Caco-2 (cell line): ENCODE measurements at regions not wholly inside any gene's neighbourhood (a gene's known extent, or its start where the extent isn't known, plus 50 kb on each side); places are given as distances from the start of the nearest gene placed in this dataset.
A peak's percentile ranks its signal among the peaks of the same experiment; 100 is the strongest.

Experiments
- BruUV-seq: library from RNA; stranded (reverse); fragments of 400-500 nt; replicated peaks from 2 replicates; lab custom pipeline; 2021; lab: Mats Ljungman, UMichigan
- CTCF ChIA-PET: fragments of 300-600 bp; sonication (Branson Sonifier 250); formaldehyde crosslinking; loops from one replicate; lab custom pipeline; 2022; ENCODE audit warnings: antibody characterized with exemption; lab: Charles Lee
- POLR2A ChIA-PET: fragments of 300-600 bp; sonication (Branson Sonifier 250); formaldehyde crosslinking; loops from one replicate; lab custom pipeline; 2022; ENCODE audit warnings: antibody characterized with exemption; lab: Charles Lee
- DNase-seq, 2 experiments: peaks; one replicate each; pipeline versions ENCODE4 v3.0.0 to v3.0.0-alpha.2; 2020 to 2022
- H3K27me3 ChIP-seq: replicated peaks from 2 replicates; pipeline ENCODE4 v1.6.0; 2011; ENCODE audit warnings: low read length; ENCODE audit not compliant: control insufficient read depth, insufficient read depth
- H3K36me3 ChIP-seq: 2 replicates; pipeline ENCODE4 v1.5.1; 2011; ENCODE audit warnings: low read length; ENCODE audit not compliant: control insufficient read depth, insufficient read depth
- H3K4me1 ChIP-seq: fragments of 250-450 bp; sonication (Bioruptor Pico); 2 replicates; pipeline ENCODE4 v1.5.1; 2020; ENCODE audit warnings: mild to moderate bottlenecking
- H3K4me3 ChIP-seq: 2 replicates; pipeline ENCODE4 v1.5.1; 2011; ENCODE audit warnings: low read depth, mild to moderate bottlenecking, control low read depth, low read length
- H3K9me3 ChIP-seq: fragments of 250-450 bp; sonication (Bioruptor Pico); 2 replicates; pipeline ENCODE4 v1.5.1; 2020; ENCODE audit warnings: mild to moderate bottlenecking, moderate library complexity
- H3K27ac Mint-ChIP-seq: one replicate; pipeline ENCODE4 v1.8.0; 2022; ENCODE audit warnings: mixed read lengths; ENCODE audit not compliant: unreplicated experiment
- H3K27me3 Mint-ChIP-seq: one replicate; pipeline ENCODE4 v1.8.0; 2022; ENCODE audit warnings: mixed read lengths; ENCODE audit not compliant: insufficient read depth, unreplicated experiment
- H3K36me3 Mint-ChIP-seq: one replicate; pipeline ENCODE4 v1.8.0; 2022; ENCODE audit warnings: mild to moderate bottlenecking, mixed read lengths; ENCODE audit not compliant: insufficient read depth, unreplicated experiment
- H3K4me1 Mint-ChIP-seq: one replicate; pipeline ENCODE4 v1.8.0; 2022; ENCODE audit warnings: low read depth, mixed read lengths; ENCODE audit not compliant: unreplicated experiment
- H3K4me3 Mint-ChIP-seq: one replicate; pipeline ENCODE4 v1.8.0; 2022; ENCODE audit warnings: mild to moderate bottlenecking, moderate library complexity, mixed read lengths; ENCODE audit not compliant: unreplicated experiment
- H3K9me3 Mint-ChIP-seq: one replicate; pipeline ENCODE4 v1.8.0; 2022; ENCODE audit warnings: mixed read lengths; ENCODE audit not compliant: unreplicated experiment
- intact Hi-C: fragments of 100-400 bp; cut with micrococcal nuclease; formaldehyde crosslinking; loops from one replicate; pipeline ENCODE4 v1.10.0; 2022; ENCODE audit not compliant: unreplicated experiment
- TF ChIP-seq, protein P1 (sequence below), 2 experiments: fragments of 200-600 bp in 1 of 2; IDR thresholded peaks; 1 replicate in 1 of 2; 2 replicates in 1 of 2; pipeline versions ENCODE4 v1.5.1 to v1.8.0; 2011 to 2022; ENCODE audit warnings: antibody characterized with exemption in 1 of 2, control low read depth in 1 of 2, inconsistent platforms in 1 of 2, low read depth in 1 of 2, low read length in 1 of 2, mild to moderate bottlenecking in 1 of 2, moderate library complexity in 1 of 2; ENCODE audit not compliant: insufficient read depth in 1 of 2, severe bottlenecking in 1 of 2, unreplicated experiment in 1 of 2

DNA sequence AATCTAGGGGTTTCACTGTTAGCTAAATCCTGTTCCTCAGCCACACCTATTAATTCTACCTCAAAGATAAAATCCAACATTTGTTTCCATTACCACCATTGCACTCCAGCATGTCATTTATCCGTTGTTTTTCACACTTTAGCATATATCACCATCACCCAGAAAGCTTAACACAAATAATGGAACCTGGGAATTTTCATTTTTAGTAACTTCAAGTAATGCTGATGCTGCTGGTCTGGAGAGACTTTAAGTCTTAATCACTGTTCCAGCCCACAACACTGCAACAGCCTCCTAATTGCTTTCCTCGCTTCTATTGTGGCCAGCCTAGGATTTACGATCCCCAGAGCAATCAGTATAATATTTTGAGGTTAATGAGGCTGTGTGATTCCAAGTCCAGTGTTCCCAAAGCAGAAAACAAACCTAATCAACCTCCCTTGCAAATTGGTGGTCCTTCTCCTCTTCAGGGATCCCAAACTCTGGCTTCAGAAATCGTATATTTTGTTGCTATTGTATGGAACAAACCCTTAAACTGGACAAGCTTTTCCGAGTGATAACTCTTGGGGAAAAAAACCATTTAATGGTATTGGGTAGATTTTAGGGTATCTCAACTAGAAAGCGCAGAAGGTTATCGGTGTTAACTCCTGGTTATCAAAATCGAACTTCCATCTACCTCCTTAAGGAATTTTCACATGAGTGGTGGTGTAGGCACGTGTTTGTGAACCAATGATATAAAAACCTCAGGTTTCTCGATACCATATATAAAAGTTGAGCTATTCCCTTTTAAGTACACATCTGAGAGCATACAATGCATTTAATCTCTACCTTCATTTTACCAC is 50.0 kb upstream of the BOLA1 start:
- Mint-ChIP-seq H3K36me3 (peaks cover 47% of the 10 kb centered on the region), H3K4me3 (peak overlapping the region; percentile 92), H3K9me3 (no peaks in the 10 kb centered on the region), H3K27me3 (no peaks in the 10 kb centered on the region), H3K27ac (peak overlapping the region; percentile 92), H3K4me1 (peaks cover 35% of the 10 kb centered on the region)
- CTCF ChIA-PET: no interaction called here
- DNase-seq: peak in 1 of 2 experiments; percentile 1
- no peaks in the 10 kb centered on the region; the same call in 1 of the 2 replicates for H3K36me3 ChIP-seq
- POLR2A ChIA-PET: interaction anchor here (0.6 to 1.5 kb wide), 2 partner anchors 34 to 38 kb away, joined by 3 to 9 read pairs; a partner anchor contains a TSS
- BruUV-seq: no TSS peak
- H3K27me3 ChIP-seq: no peaks in the 10 kb centered on the region
- intact Hi-C loops: no loop called here
- TF ChIP-seq, protein P1, sequence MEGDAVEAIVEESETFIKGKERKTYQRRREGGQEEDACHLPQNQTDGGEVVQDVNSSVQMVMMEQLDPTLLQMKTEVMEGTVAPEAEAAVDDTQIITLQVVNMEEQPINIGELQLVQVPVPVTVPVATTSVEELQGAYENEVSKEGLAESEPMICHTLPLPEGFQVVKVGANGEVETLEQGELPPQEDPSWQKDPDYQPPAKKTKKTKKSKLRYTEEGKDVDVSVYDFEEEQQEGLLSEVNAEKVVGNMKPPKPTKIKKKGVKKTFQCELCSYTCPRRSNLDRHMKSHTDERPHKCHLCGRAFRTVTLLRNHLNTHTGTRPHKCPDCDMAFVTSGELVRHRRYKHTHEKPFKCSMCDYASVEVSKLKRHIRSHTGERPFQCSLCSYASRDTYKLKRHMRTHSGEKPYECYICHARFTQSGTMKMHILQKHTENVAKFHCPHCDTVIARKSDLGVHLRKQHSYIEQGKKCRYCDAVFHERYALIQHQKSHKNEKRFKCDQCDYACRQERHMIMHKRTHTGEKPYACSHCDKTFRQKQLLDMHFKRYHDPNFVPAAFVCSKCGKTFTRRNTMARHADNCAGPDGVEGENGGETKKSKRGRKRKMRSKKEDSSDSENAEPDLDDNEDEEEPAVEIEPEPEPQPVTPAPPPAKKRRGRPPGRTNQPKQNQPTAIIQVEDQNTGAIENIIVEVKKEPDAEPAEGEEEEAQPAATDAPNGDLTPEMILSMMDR (IDR thresholded peaks at IDR 0.05; ENCODE audit: insufficient read depth in 1 of 2, low read depth in 1 of 2, low read length in 1 of 2, severe bottlenecking in 1 of 2, unreplicated experiment in 1 of 2): no peak
- no peaks in the 10 kb centered on the region for H3K9me3 ChIP-seq
- peaks cover 47% of the 10 kb centered on the region for H3K4me1 ChIP-seq
- peak overlapping the region; percentile 48 for H3K4me3 ChIP-seq
